ENCODE measurements at regions not wholly inside any gene's neighbourhood (a gene's known extent, or its start where the extent isn't known, plus 50 kb on each side); places are given as distances from the start of the nearest gene placed in this dataset.

- no peaks in the 10 kb centered on the region for H3K36me3 ChIP-seq (ENCODE audit: insufficient read depth in 1 of 2, low read depth in 1 of 2)
- TF ChIP-seq CTCF (IDR thresholded peaks at IDR 0.05), result no peak
- no peak overlapping the region for H3K27ac ChIP-seq
- ATAC-seq (no peak), DNase-seq (no peak)
- H3K27me3 ChIP-seq (ENCODE audit: insufficient read depth in 3 of 3, low read length in 2 of 3), result no peaks in the 10 kb centered on the region
- H3K4me3 ChIP-seq, result no peak overlapping the region
- peaks cover 15% of the 10 kb centered on the region for H3K4me1 ChIP-seq
- 57 to 74% (median 74%) methylated on average over 4 of the region's 4 CpGs for WGBS, 3 donors
- H3K9me3 ChIP-seq, result no peaks in the 10 kb centered on the region
- intact Hi-C loops (cut with DNase I), result no loop called here
Observed at GRCh38 chr10:91073286-91073979, 147.0 kb upstream of the PCGF5 start.

- TF ChIP-seq CTCF (IDR thresholded peaks at IDR 0.05), result no peak
- Histone ChIP-seq H3K4me3 (peak overlapping the region; percentile 47), H3K4me1 (peaks cover 21% of the 10 kb centered on the region), H3K36me3 (ENCODE audit: insufficient read depth in 1 of 2, low read depth in 1 of 2) (no peaks in the 10 kb centered on the region), H3K27ac (peak overlapping the region; percentile 71), H3K27me3 (ENCODE audit: insufficient read depth in 3 of 3, low read length in 2 of 3) (no peaks in the 10 kb centered on the region), H3K9me3 (no peaks in the 10 kb centered on the region)
- 35 to 41% (median 36%) methylated on average over 7 of the region's 7 CpGs for WGBS, 3 donors
- ATAC-seq, result peak in 2 of 4 donors; percentile 10 to 21
- intact Hi-C loops (cut with DNase I), result loop anchor here in 1 of 2 donors (5.0 kb wide), 1 partner anchor 70 kb away; no protein-coding TSS in a partner anchor
- no peak for DNase-seq
Observed at GRCh38 chr10:91076991-91077548, 143.4 kb upstream of the PCGF5 start.

DNA sequence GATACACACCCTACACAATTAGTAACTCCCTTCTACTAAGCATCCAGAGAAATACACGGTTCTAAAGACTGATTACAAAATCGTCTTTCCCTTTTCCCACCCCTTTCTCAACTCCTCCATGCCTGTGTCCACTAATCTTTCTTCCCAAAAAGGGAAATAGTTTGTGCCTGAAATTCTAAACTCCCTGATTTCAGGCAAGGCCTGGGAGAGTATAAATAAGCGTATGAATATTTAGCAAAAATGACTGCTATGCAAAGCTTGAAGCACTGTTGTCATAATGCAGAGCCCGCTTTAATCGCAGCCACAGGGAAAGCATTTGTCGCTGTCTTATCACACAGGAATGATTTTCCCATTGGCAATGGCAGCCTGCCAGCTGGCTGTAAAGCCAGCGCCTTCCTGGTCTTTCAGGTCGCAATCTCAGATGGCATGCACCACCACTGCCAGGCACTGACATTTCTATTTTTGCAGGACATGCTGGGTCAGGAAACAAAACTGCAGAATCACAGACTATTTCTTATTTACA lies 142.9 kb upstream of the PCGF5 start:
- Histone ChIP-seq H3K4me1 (peaks cover 21% of the 10 kb centered on the region), H3K27me3 (ENCODE audit: insufficient read depth in 3 of 3, low read length in 2 of 3) (no peaks in the 10 kb centered on the region), H3K36me3 (ENCODE audit: insufficient read depth in 1 of 2, low read depth in 1 of 2) (no peaks in the 10 kb centered on the region), H3K27ac (peak overlapping the region; percentile 71), H3K4me3 (peak overlapping the region; percentile 47), H3K9me3 (no peaks in the 10 kb centered on the region)
- WGBS, 3 donors, result 3 to 13% (median 9%) methylated on average over 8 of the region's 8 CpGs
- TF ChIP-seq CTCF (IDR thresholded peaks at IDR 0.05), result no peak
- ATAC-seq (peak; percentile 86 to 95 (median 92)), DNase-seq (peak; percentile 63 to 81)
- intact Hi-C loops (cut with DNase I), result loop anchor here in 1 of 2 donors (5.0 kb wide), 1 partner anchor 70 kb away; no protein-coding TSS in a partner anchor

DNA sequence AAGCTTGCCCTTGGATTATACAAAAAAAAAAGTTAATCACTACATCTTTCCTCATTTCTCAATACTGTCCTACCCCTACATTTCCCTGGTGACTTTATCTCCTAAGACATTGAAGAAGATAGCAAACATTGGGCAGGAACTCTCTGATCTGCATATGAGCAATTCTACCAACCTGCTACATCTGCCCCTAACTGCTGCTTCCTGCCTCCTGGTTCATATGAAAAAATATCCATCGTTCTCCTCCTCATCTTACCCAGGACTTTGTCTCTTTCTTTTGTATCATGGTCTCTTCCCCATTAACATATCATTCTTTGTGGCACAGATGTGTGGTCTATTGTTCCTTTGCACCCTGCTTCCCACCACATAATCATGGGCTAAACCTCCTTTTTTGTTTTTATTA lies 139.7 kb upstream of the PCGF5 start:
- no peaks in the 10 kb centered on the region for H3K9me3 ChIP-seq
- H3K4me1 ChIP-seq, result peaks cover 21% of the 10 kb centered on the region
- no peaks in the 10 kb centered on the region for H3K27me3 ChIP-seq (ENCODE audit: insufficient read depth in 3 of 3, low read length in 2 of 3)
- ATAC-seq (no peak), DNase-seq (no peak)
- H3K27ac ChIP-seq, result no peak overlapping the region
- H3K36me3 ChIP-seq (ENCODE audit: insufficient read depth in 1 of 2, low read depth in 1 of 2), result no peaks in the 10 kb centered on the region
- intact Hi-C loops (cut with DNase I), result no loop called here
- 75 to 94% (median 76%) methylated on average over 1 of the region's 1 CpG for WGBS, 3 donors
- TF ChIP-seq CTCF (IDR thresholded peaks at IDR 0.05), result no peak
- no peak overlapping the region for H3K4me3 ChIP-seq

Measured in psoas muscle (tissue), 7 donors.